HL-60 (cell line): ENCODE measurements at regions not wholly inside any gene's neighbourhood (a gene's known extent, or its start where the extent isn't known, plus 50 kb on each side); places are given as distances from the start of the nearest gene placed in this dataset.

Experiments
- DNase-seq, 2 experiments: peaks; one replicate each; pipeline ENCODE4 v3.0.0-alpha.2; 2010 to 2020; ENCODE audit warnings: low read depth in 1 of 2, low spot score in 1 of 2
- H3K27ac ChIP-seq: fragments of 250-450 bp; sonication (Bioruptor Pico); replicated peaks from 2 replicates; pipeline ENCODE4 v1.5.1; 2020; ENCODE audit warnings: mild to moderate bottlenecking, moderate library complexity
- H3K27me3 ChIP-seq: fragments of 250-450 bp; sonication (Bioruptor Pico); 2 replicates; pipeline ENCODE4 v1.5.1; 2021; ENCODE audit warnings: mild to moderate bottlenecking, moderate library complexity; ENCODE audit not compliant: insufficient read depth, poor library complexity, severe bottlenecking
- H3K4me3 ChIP-seq: replicated peaks from 2 replicates; pipeline ENCODE4 v1.5.1; 2011; ENCODE audit warnings: mild to moderate bottlenecking, control low read depth, low read length; ENCODE audit not compliant: insufficient read depth
- GABPA ChIP-seq: IDR thresholded peaks from 2 replicates; pipeline ENCODE4 v1.6.1; 2012; ENCODE audit warnings: low read depth
- POLR2AphosphoS5 ChIP-seq: IDR thresholded peaks from 2 replicates; pipeline ENCODE4 v1.6.1; 2012; ENCODE audit warnings: low read depth
- SPI1 ChIP-seq: IDR thresholded peaks from 2 replicates; pipeline ENCODE4 v1.6.1; 2012; ENCODE audit warnings: low read depth, mild to moderate bottlenecking, borderline replicate concordance
- TF ChIP-seq, protein P1 (sequence below): IDR thresholded peaks from 2 replicates; pipeline ENCODE4 v1.6.1; 2012; ENCODE audit warnings: low read depth; ENCODE audit not compliant: insufficient replicate concordance
- TF ChIP-seq, protein P2 (sequence below): IDR thresholded peaks from one replicate; pipeline ENCODE4 v1.5.1; 2011; ENCODE audit warnings: low read length, control low read depth, inconsistent platforms; ENCODE audit not compliant: insufficient read depth

DNA sequence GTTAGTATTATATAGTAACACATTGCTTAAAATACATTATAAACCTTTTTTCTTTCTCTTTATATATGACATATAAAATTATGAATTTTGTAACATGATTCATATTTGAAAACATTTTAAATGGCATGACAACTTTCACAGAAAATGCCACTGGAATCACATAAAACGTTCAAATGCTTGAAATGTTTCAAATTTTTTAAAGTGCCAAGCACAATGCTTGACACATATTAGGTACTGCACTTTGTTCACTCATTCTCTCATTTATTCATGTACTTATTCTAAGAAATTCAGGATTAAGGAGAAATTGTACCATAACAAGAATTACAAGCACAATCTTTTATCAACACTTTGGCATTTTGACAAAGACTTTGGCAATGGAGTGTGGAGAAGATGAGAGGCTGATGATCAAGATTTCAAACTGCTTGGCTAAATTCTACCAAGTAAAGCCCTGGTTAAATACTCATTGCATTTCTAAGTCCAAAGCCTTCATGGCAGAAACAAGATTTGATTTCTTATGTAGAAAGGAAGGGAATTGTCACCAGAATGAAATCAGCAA lies 232.2 kb downstream of the C12orf50 start:
- TF ChIP-seq SPI1 = no peak
- no peak for TF ChIP-seq GABPA
- TF ChIP-seq, protein P1, sequence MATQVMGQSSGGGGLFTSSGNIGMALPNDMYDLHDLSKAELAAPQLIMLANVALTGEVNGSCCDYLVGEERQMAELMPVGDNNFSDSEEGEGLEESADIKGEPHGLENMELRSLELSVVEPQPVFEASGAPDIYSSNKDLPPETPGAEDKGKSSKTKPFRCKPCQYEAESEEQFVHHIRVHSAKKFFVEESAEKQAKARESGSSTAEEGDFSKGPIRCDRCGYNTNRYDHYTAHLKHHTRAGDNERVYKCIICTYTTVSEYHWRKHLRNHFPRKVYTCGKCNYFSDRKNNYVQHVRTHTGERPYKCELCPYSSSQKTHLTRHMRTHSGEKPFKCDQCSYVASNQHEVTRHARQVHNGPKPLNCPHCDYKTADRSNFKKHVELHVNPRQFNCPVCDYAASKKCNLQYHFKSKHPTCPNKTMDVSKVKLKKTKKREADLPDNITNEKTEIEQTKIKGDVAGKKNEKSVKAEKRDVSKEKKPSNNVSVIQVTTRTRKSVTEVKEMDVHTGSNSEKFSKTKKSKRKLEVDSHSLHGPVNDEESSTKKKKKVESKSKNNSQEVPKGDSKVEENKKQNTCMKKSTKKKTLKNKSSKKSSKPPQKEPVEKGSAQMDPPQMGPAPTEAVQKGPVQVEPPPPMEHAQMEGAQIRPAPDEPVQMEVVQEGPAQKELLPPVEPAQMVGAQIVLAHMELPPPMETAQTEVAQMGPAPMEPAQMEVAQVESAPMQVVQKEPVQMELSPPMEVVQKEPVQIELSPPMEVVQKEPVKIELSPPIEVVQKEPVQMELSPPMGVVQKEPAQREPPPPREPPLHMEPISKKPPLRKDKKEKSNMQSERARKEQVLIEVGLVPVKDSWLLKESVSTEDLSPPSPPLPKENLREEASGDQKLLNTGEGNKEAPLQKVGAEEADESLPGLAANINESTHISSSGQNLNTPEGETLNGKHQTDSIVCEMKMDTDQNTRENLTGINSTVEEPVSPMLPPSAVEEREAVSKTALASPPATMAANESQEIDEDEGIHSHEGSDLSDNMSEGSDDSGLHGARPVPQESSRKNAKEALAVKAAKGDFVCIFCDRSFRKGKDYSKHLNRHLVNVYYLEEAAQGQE = no peak
- TF ChIP-seq, protein P2, sequence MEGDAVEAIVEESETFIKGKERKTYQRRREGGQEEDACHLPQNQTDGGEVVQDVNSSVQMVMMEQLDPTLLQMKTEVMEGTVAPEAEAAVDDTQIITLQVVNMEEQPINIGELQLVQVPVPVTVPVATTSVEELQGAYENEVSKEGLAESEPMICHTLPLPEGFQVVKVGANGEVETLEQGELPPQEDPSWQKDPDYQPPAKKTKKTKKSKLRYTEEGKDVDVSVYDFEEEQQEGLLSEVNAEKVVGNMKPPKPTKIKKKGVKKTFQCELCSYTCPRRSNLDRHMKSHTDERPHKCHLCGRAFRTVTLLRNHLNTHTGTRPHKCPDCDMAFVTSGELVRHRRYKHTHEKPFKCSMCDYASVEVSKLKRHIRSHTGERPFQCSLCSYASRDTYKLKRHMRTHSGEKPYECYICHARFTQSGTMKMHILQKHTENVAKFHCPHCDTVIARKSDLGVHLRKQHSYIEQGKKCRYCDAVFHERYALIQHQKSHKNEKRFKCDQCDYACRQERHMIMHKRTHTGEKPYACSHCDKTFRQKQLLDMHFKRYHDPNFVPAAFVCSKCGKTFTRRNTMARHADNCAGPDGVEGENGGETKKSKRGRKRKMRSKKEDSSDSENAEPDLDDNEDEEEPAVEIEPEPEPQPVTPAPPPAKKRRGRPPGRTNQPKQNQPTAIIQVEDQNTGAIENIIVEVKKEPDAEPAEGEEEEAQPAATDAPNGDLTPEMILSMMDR = no peak
- TF ChIP-seq POLR2AphosphoS5 = no peak
- H3K27ac ChIP-seq = no peak overlapping the region
- no peak for DNase-seq
- no peak overlapping the region for H3K4me3 ChIP-seq
- H3K27me3 ChIP-seq = no peaks in the 10 kb centered on the region

DNA sequence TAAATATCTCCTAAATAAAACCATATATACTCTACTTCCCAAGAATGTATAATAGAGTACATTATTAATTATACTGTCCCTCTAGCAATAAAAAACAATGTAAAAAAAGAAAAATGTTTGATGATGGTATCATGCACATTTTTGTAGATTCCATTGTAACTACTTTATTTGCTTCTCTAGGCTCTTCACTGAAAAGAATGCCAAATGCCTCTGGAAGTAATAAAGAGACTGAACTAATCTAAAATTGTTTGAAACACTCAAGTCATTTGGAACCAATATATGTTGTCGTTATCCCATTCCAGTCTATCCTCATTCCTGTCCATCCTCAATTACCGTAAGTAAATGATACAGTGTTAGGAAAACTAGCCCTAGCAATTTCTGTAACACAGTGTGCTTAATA lies 233.6 kb downstream of the C12orf50 start:
- Histone ChIP-seq H3K4me3 (no peak overlapping the region), H3K27ac (no peak overlapping the region), H3K27me3 (no peaks in the 10 kb centered on the region)
- DNase-seq = no peak
- TF ChIP-seq SPI1 = no peak
- TF ChIP-seq, protein P2 = no peak
- no peak for TF ChIP-seq GABPA
- no peak for TF ChIP-seq POLR2AphosphoS5
- TF ChIP-seq, protein P1 = no peak

DNA sequence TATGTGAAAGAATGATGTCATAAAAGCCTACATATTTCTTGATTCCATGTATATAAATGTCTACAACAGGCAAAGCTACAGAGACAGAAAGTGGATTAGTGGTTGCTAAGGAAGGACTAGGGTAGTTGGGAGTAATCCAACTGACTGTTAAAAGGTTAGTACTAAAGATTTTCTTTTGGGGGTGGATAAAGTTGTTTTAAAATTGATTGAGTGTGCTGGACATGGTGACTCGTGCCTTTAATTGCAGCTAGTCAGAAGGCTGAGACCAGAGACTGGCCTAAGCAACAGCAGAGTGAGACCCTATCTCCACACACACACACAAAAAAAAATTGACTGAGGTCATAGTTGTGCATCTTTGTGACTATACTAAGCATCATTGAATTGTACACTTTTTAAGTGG lies 234.3 kb downstream of the C12orf50 start:
- no peaks in the 10 kb centered on the region for H3K27me3 ChIP-seq
- TF ChIP-seq GABPA = no peak
- TF ChIP-seq, protein P2 = no peak
- TF ChIP-seq POLR2AphosphoS5 = no peak
- no peak for TF ChIP-seq SPI1
- TF ChIP-seq, protein P1 = no peak
- no peak overlapping the region for H3K4me3 ChIP-seq
- DNase-seq = no peak
- no peak overlapping the region for H3K27ac ChIP-seq
